ENCODE measurements at regions not wholly inside any gene's neighbourhood (a gene's known extent, or its start where the extent isn't known, plus 50 kb on each side); places are given as distances from the start of the nearest gene placed in this dataset.

- TF ChIP-seq CTCF (IDR thresholded peaks at IDR 0.05) (no peak), POLR2AphosphoS5 (IDR thresholded peaks at IDR 0.05) (no peak)
Observed at GRCh38 chr3:135807879-135808278, 157.6 kb upstream of the PPP2R3A start.

Data from gastroesophageal sphincter (tissue), 3 donors.